ENCODE measurements at regions not wholly inside any gene's neighbourhood (a gene's known extent, or its start where the extent isn't known, plus 50 kb on each side); places are given as distances from the start of the nearest gene placed in this dataset.

DNA sequence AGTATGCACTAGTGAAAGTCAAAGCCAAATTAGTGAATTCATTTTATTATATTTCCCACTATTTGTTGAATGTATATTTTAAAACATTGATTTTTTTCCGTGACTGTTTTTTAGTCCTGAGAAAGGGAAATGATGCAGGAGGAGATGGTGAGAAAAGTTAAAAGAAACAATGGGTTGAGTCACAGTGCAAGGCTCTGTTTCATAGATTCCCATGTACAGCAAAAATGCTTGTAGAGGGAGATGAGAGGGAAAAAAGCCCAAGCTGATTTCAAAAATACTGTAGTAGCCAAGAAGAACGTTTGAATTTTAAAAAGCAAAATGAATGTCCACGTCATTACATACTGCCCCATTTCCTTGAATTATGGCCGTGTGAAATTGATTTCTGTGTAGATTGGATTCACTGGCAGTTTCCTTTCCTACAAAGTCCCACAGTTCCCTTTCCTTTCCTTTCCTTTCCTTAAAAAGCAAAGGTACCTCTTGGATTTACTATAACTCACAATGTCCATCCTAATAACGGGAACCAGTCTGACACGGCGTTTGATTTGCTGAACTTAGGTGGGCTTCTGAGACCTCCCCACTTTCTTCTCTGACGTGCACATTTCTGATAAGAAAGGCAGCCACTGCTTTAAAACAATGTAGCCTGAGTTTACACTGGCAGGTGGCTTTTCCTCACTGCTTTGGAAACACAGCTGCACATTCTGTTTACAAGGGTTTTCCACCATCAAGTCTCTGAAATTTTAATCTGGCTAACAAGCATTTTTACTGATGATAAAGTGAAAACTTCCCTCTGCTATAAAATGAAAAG lies 63.7 kb downstream of the SPCS3 start:
- no peaks in the 10 kb centered on the region for H3K27me3 ChIP-seq (ENCODE audit: low read depth)
- peak overlapping the region; percentile 42 for H3K4me3 ChIP-seq
- intact Hi-C loops (cut with micrococcal nuclease): loop anchor here (10.0 kb wide), 1 partner anchor 411 kb away; the partner anchor contains the start of gene VEGFC
- H3K27ac ChIP-seq (replicated peaks): peak overlapping the region; percentile 74
- TF ChIP-seq, protein P1, sequence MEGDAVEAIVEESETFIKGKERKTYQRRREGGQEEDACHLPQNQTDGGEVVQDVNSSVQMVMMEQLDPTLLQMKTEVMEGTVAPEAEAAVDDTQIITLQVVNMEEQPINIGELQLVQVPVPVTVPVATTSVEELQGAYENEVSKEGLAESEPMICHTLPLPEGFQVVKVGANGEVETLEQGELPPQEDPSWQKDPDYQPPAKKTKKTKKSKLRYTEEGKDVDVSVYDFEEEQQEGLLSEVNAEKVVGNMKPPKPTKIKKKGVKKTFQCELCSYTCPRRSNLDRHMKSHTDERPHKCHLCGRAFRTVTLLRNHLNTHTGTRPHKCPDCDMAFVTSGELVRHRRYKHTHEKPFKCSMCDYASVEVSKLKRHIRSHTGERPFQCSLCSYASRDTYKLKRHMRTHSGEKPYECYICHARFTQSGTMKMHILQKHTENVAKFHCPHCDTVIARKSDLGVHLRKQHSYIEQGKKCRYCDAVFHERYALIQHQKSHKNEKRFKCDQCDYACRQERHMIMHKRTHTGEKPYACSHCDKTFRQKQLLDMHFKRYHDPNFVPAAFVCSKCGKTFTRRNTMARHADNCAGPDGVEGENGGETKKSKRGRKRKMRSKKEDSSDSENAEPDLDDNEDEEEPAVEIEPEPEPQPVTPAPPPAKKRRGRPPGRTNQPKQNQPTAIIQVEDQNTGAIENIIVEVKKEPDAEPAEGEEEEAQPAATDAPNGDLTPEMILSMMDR (IDR thresholded peaks at IDR 0.05; ENCODE audit: borderline replicate concordance): no peak
- H3K9me3 ChIP-seq (replicated peaks): no peaks in the 10 kb centered on the region
- H3K36me3 ChIP-seq: no peaks in the 10 kb centered on the region
- no peak for DNase-seq
- H3K4me1 ChIP-seq: peaks cover 4% of the 10 kb centered on the region

DNA sequence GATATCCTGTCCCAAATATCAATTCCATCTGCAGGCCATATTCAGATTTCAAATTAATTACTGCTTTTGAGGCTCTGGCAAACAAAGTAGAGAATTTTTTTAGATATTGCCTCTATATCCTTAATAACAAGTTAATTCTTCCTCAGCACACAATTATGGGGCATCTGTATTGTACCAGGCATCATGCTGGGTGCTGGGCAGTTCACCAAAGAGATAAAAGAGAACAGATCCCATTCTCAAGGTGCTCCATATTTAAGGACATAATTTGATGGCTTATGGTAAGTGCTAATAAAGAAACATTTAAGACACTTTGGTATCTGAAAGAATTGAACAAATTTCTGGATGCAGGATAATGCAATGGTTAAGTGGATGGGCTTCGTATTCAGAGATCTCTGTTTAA lies 65.8 kb downstream of the SPCS3 start:
- no peak for DNase-seq
- Histone ChIP-seq H3K27ac (replicated peaks) (no peak overlapping the region), H3K4me1 (peaks cover 4% of the 10 kb centered on the region), H3K4me3 (no peak overlapping the region), H3K36me3 (no peaks in the 10 kb centered on the region), H3K9me3 (replicated peaks) (no peaks in the 10 kb centered on the region), H3K27me3 (ENCODE audit: low read depth) (no peaks in the 10 kb centered on the region)
- intact Hi-C loops (cut with micrococcal nuclease): loop anchor here (10.0 kb wide), 1 partner anchor 409 kb away; the partner anchor contains the start of gene VEGFC
- TF ChIP-seq, protein P1 (IDR thresholded peaks at IDR 0.05; ENCODE audit: borderline replicate concordance): no peak

DNA sequence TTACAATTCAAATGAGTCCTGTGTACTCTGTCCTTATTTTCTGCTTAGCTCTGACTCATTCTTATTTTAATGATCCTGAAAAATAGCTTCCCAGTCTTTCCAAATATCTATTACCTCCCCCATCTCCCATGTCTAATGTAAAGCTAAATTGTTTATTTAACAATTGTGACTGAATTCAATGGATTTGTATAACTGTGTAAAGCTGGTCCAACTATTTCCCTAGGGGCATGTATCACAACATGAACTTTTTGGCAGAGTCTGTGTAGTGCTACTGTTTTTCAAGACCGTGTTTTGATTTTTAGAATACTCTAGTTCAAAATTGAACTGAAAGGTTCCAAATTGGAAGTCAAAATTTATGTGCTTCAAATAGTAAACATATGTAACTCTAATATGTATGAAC lies 67.8 kb downstream of the SPCS3 start:
- TF ChIP-seq, protein P1 (IDR thresholded peaks at IDR 0.05; ENCODE audit: borderline replicate concordance): no peak
- Histone ChIP-seq H3K4me3 (no peak overlapping the region), H3K9me3 (replicated peaks) (no peaks in the 10 kb centered on the region), H3K27me3 (ENCODE audit: low read depth) (no peaks in the 10 kb centered on the region), H3K4me1 (peaks cover 4% of the 10 kb centered on the region), H3K27ac (replicated peaks) (no peak overlapping the region), H3K36me3 (no peaks in the 10 kb centered on the region)
- DNase-seq: no peak
- intact Hi-C loops (cut with micrococcal nuclease): loop anchor here (10.0 kb wide), 1 partner anchor 407 kb away; the partner anchor contains the start of gene VEGFC

GRCh38 chr4:176393306-176394013 lies 73.7 kb downstream of the SPCS3 start:
- intact Hi-C loops (cut with micrococcal nuclease): no loop called here
- DNase-seq: no peak
- Histone ChIP-seq H3K27me3 (ENCODE audit: low read depth) (no peaks in the 10 kb centered on the region), H3K4me1 (no peaks in the 10 kb centered on the region), H3K9me3 (replicated peaks) (no peaks in the 10 kb centered on the region), H3K27ac (replicated peaks) (no peak overlapping the region), H3K4me3 (no peak overlapping the region), H3K36me3 (no peaks in the 10 kb centered on the region)
- TF ChIP-seq, protein P1 (IDR thresholded peaks at IDR 0.05; ENCODE audit: borderline replicate concordance): no peak

DNA sequence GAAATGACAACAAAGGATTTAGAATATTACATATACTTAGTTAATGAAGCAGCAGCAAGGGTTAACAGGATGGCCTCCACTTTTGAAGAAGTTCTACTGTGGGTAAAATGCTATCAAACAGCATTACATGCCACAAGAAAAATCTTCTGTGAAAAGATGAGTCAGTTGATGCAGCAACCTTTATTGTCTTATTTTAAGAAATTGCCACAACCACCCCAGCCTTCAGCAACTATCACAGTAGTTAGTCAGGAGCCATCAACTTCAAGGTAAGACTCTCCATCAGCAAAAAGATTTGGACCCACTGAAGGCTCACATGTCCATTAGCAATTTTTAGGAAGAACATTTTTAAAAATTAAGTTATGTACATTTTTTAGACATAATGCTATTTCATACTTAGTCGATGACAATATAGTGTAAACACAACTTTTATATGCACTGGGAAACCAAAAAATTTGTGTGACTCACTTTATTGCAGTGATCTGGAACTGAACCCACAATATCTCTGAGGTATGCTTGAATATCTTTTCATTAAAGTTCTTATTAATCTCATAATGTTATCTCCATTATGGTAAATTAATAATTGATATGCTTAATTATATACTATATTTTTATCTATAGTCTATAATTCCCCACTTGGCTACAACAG lies 81.2 kb downstream of the SPCS3 start:
- Histone ChIP-seq H3K27ac (replicated peaks) (no peak overlapping the region), H3K9me3 (replicated peaks) (peaks cover 40% of the 10 kb centered on the region), H3K4me1 (no peaks in the 10 kb centered on the region), H3K27me3 (ENCODE audit: low read depth) (no peaks in the 10 kb centered on the region), H3K36me3 (no peaks in the 10 kb centered on the region), H3K4me3 (no peak overlapping the region)
- intact Hi-C loops (cut with micrococcal nuclease): no loop called here
- TF ChIP-seq, protein P1 (IDR thresholded peaks at IDR 0.05; ENCODE audit: borderline replicate concordance): no peak
- no peak for DNase-seq
